GM12878 (cell line): ENCODE measurements at regions not wholly inside any gene's neighbourhood (a gene's known extent, or its start where the extent isn't known, plus 50 kb on each side); places are given as distances from the start of the nearest gene placed in this dataset.

Source experiments
- ATAC-seq: fragments of 200-7000 bp; cut with Tn5 transposase; 3 replicates; pipeline ENCODE4 v1.9.1; 2020; ENCODE audit warnings: mild to moderate bottlenecking, moderate library complexity
- BruUV-seq: library from RNA; stranded (reverse); fragments of 400-500 nt; replicated peaks from 2 replicates; lab custom pipeline; 2021; lab: Mats Ljungman, UMichigan
- CTCF ChIA-PET: fragments of 300-600 bp; sonication (Branson Sonifier 250); formaldehyde crosslinking; extraction: SDS; loops from one replicate; lab custom pipeline; 2021; ENCODE audit warnings: inconsistent platforms; lab: Yijun Ruan, JAX
- POLR2A ChIA-PET: fragments of 350-600 bp; formaldehyde crosslinking; extraction: SDS; loops from one replicate; lab custom pipeline; 2021; ENCODE audit warnings: inconsistent platforms; lab: Charles Lee
- RAD21 ChIA-PET: fragments of 300-600 bp; sonication (Branson Sonifier 250); formaldehyde crosslinking; loops from one replicate; lab custom pipeline; 2023; ENCODE audit warnings: antibody characterized with exemption; ENCODE audit not compliant: unreplicated experiment; lab: Charles Lee
- SMC1A ChIA-PET: fragments of 300-600 bp; sonication (Branson Sonifier 250); formaldehyde crosslinking; loops from one replicate; lab custom pipeline; 2023; ENCODE audit not compliant: unreplicated experiment, uncharacterized antibody; lab: Charles Lee
- DNase-seq: peaks from one replicate; pipeline ENCODE4 v3.0.0-alpha.2; 2011; ENCODE audit warnings: low read depth, low spot score
- FAIRE-seq: peaks from 3 replicates; lab custom pipeline; 2011; peaks lifted over from hg19 to GRCh38; lab: Jason Lieb, UNC
- H2AFZ ChIP-seq: 2 replicates; pipeline ENCODE4 v1.6.0; 2011; ENCODE audit warnings: low read depth, low read length, control low read depth; ENCODE audit not compliant: control insufficient read depth
- H3K27ac ChIP-seq: 2 replicates; pipeline ENCODE4 v1.5.1; 2011; ENCODE audit warnings: control low read depth; ENCODE audit not compliant: control insufficient read depth, insufficient read depth
- H3K27me3 ChIP-seq, 2 experiments: replicated peaks in 1 of 2; 2 replicates each; pipeline versions ENCODE4 v1.6.0 to v1.6.1; 2011; ENCODE audit warnings: low read length in 1 of 2; ENCODE audit not compliant: control insufficient read depth in 2 of 2, insufficient read depth in 2 of 2
- H3K36me3 ChIP-seq, 2 experiments: 2 replicates each; pipeline ENCODE4 v1.5.1; 2011; ENCODE audit warnings: low read length in 1 of 2; ENCODE audit not compliant: control insufficient read depth in 2 of 2, insufficient read depth in 2 of 2
- H3K4me1 ChIP-seq: 2 replicates; pipeline ENCODE4 v1.6.1; 2011; ENCODE audit warnings: mild to moderate bottlenecking, low read length, moderate library complexity, mixed read lengths; ENCODE audit not compliant: control insufficient read depth, insufficient read depth
- H3K4me2 ChIP-seq: 2 replicates; pipeline ENCODE4 v1.6.0; 2011; ENCODE audit warnings: control low read depth; ENCODE audit not compliant: control insufficient read depth, insufficient read depth
- H3K4me3 ChIP-seq: fragments of 200-600 bp; sonication (generic); 2 replicates; pipeline ENCODE4 v1.5.1; 2016
- H3K79me2 ChIP-seq: 2 replicates; pipeline ENCODE4 v1.6.0; 2011; ENCODE audit warnings: low read length; ENCODE audit not compliant: control insufficient read depth, insufficient read depth
- H3K9ac ChIP-seq: 2 replicates; pipeline ENCODE4 v1.8.0; 2011; ENCODE audit warnings: low read length, control low read depth, mixed read lengths; ENCODE audit not compliant: control insufficient read depth, insufficient read depth
- H3K9me3 ChIP-seq: replicated peaks from 3 replicates; pipeline ENCODE4 v1.5.1; 2011; ENCODE audit warnings: mild to moderate bottlenecking, low read length; ENCODE audit not compliant: control insufficient read depth, insufficient read depth
- H4K20me1 ChIP-seq: 2 replicates; pipeline ENCODE4 v1.6.0; 2011; ENCODE audit not compliant: control insufficient read depth, insufficient read depth
- HDAC2 ChIP-seq: fragments of 200-600 bp; sonication (generic); IDR thresholded peaks from 2 replicates; pipeline ENCODE4 v1.6.1; 2017
- IKZF1 ChIP-seq: fragments of 450-650 bp; conservative IDR thresholded peaks from 2 replicates; pipeline ENCODE4 v1.6.1; 2017; ENCODE audit warnings: antibody characterized with exemption, mild to moderate bottlenecking
- TAF1 ChIP-seq: IDR thresholded peaks from 2 replicates; pipeline ENCODE4 v1.6.1; 2011; ENCODE audit warnings: mild to moderate bottlenecking, low read depth, low read length, borderline replicate concordance
- TCF12 ChIP-seq: IDR thresholded peaks from 2 replicates; pipeline ENCODE4 v1.6.1; 2011; ENCODE audit warnings: low read depth, mild to moderate bottlenecking, low read length
- TCF7 ChIP-seq: IDR thresholded peaks from 2 replicates; pipeline ENCODE4 v1.6.1; 2014; ENCODE audit warnings: antibody characterized with exemption, borderline replicate concordance
- YBX1 ChIP-seq: fragments of 450-650 bp; IDR thresholded peaks from 2 replicates; pipeline ENCODE4 v1.6.1; 2016; ENCODE audit warnings: antibody characterized with exemption
- ZNF687 ChIP-seq: fragments of 450-650 bp; IDR thresholded peaks from 2 replicates; pipeline ENCODE4 v1.6.1; 2017; ENCODE audit warnings: mild to moderate bottlenecking, moderate library complexity
- WGBS: methylation state at CpG from one replicate; pipeline ENCODE4 v1.1.6; 2016; ENCODE audit warnings: low lambda C conversion rate; ENCODE audit not compliant: insufficient replicate concordance, insufficient coverage; ENCODE audit errors: missing lambda C conversion rate; 5-methylcytosine and 5-hydroxymethylcytosine counted together
- in situ Hi-C: fragments of 300-500 bp; cut with MboI; formaldehyde crosslinking; loops from 9 replicates; pipeline ENCODE4 v1.14.3; 2018; ENCODE audit warnings: mixed read lengths
- intact Hi-C: fragments of 100-400 bp; cut with micrococcal nuclease; formaldehyde crosslinking; loops from one replicate; pipeline ENCODE4 v1.14.2; 2022; ENCODE audit not compliant: unreplicated experiment

GRCh38 chr5:144886668-144887067 is 716.0 kb downstream of the KCTD16 start:
- Histone ChIP-seq H3K9me3 (no peaks in the 10 kb centered on the region), H3K4me2 (no peak overlapping the region), H3K27me3 (no peaks in the 10 kb centered on the region), H3K4me1 (no peaks in the 10 kb centered on the region), H2AFZ (no peak overlapping the region), H3K27ac (no peak overlapping the region), H4K20me1 (no peaks in the 10 kb centered on the region), H3K36me3 (no peaks in the 10 kb centered on the region), H3K9ac (no peak overlapping the region), H3K4me3 (no peak overlapping the region), H3K79me2 (no peaks in the 10 kb centered on the region)
- no peak for DNase-seq
- TF ChIP-seq TCF7 (no peak), ZNF687 (no peak), TCF12 (no peak), IKZF1 (no peak), TAF1 (no peak), HDAC2 (no peak), YBX1 (no peak)
- WGBS = 0% methylated on average over 1 of the region's 1 CpG
- ChIA-PET CTCF (no interaction called here), RAD21 (no interaction called here), SMC1A (no interaction called here), POLR2A (no interaction called here)
- intact Hi-C loops (no loop called here), in situ Hi-C loops (no loop called here)
- no peak for ATAC-seq
- no peak for FAIRE-seq
- no TSS peak for BruUV-seq
